ENCODE measurements at regions not wholly inside any gene's neighbourhood (a gene's known extent, or its start where the extent isn't known, plus 50 kb on each side); places are given as distances from the start of the nearest gene placed in this dataset.

- FAIRE-seq = no peak
These were observed 66.4 kb upstream of the OTOGL start for GRCh38 chr12:80032946-80033345.

More at GRCh38 chr12:80032946-80033345, 66.4 kb upstream of the OTOGL start:
- no peaks in the 10 kb centered on the region for H3K9me3 ChIP-seq (ENCODE audit: insufficient read depth in 2 of 2, low read depth in 1 of 2, low read length in 1 of 2)
- no peak overlapping the region for H3K4ac ChIP-seq (replicated peaks; ENCODE audit: insufficient read length, low read depth, low read length)
- no peaks in the 10 kb centered on the region for H3K36me3 ChIP-seq (ENCODE audit: control insufficient read depth in 2 of 4, insufficient read depth in 4 of 4, low read length in 3 of 4)
- no peak overlapping the region for H2BK20ac ChIP-seq (ENCODE audit: low read length)
- peaks cover 0 to 9% (median under 1%) of the 10 kb centered on the region in 4 experiments; a peak in 3 of 7 replicates for H3K27me3 ChIP-seq (replicated peaks in 1 of 4; ENCODE audit: control insufficient read depth in 3 of 4, extremely low read depth in 1 of 4, insufficient read depth in 3 of 4, low read length in 3 of 4)
- H4K91ac ChIP-seq (replicated peaks; ENCODE audit: insufficient read length, low read length) = no peak overlapping the region
- no peak overlapping the region for H4K5ac ChIP-seq (ENCODE audit: insufficient read length, low read depth, low read length)
- H3K14ac ChIP-seq (ENCODE audit: insufficient read length) = no peak overlapping the region
- H2BK15ac ChIP-seq (ENCODE audit: low read length) = no peak overlapping the region
- no peak overlapping the region for H3K4me2 ChIP-seq (ENCODE audit: insufficient read depth in 1 of 2, low read depth in 2 of 2, low read length in 2 of 2)
- H4K8ac ChIP-seq (ENCODE audit: extremely low read depth, insufficient read depth, low read length) = no peak overlapping the region
- H4K20me1 ChIP-seq (replicated peaks in 1 of 2; ENCODE audit: control insufficient read depth in 1 of 2, insufficient read depth in 2 of 2, low read length in 2 of 2) = no peaks in the 10 kb centered on the region
- no peak overlapping the region for H2AFZ ChIP-seq (ENCODE audit: low read length)
- no peak overlapping the region for H2AK5ac ChIP-seq (ENCODE audit: low read depth, low read length)
- ChIA-PET POLR2A (ENCODE audit: partially characterized antibody) (no interaction called here), CTCF (ENCODE audit: partially characterized antibody) (interaction anchor here (0.6 to 1.1 kb wide), 2 partner anchors 23 to 96 kb away, joined by 3 to 4 read pairs; no protein-coding TSS in a partner anchor)
- TF ChIP-seq USF2 (IDR thresholded peaks at IDR 0.05; ENCODE audit: low read length) (no peak), GTF2F1 (IDR thresholded peaks at IDR 0.05; ENCODE audit: borderline replicate concordance, low read depth, low read length) (no peak)
- H3K4me1 ChIP-seq (replicated peaks in 1 of 4; ENCODE audit: control insufficient read depth in 3 of 4, insufficient read depth in 4 of 4, low read length in 3 of 4) = peaks cover 0 to 6% (median 2%) of the 10 kb centered on the region in 4 experiments; a peak in 3 of 7 replicates
- H3K27ac ChIP-seq (ENCODE audit: low read depth, low read length) = no peak overlapping the region
- 90% methylated on average over 1 of the region's 1 CpG; no CpG with 5 or more reads in 1 of the 2 experiments for WGBS, 2 experiments (ENCODE audit: extremely low coverage in 1 of 2, insufficient coverage in 1 of 2, insufficient read length in 1 of 2, insufficient replicate concordance in 2 of 2, low coverage in 1 of 2, low lambda C conversion rate in 2 of 2, missing lambda C conversion rate in 1 of 2)
- no peak overlapping the region for H3K9ac ChIP-seq (replicated peaks in 1 of 4; ENCODE audit: extremely low read depth in 1 of 4, low read depth in 3 of 4, low read length in 3 of 4)
- H3K4me3 ChIP-seq (ENCODE audit: extremely low read depth in 1 of 4, insufficient read depth in 2 of 4, low read depth in 3 of 4, low read length in 4 of 4) = no peak overlapping the region
- DNase-seq (ENCODE audit: low read depth in 1 of 2, low spot score in 2 of 2) = no peak
- no peaks in the 10 kb centered on the region; the same call in 1 of the 2 replicates for H3K23me2 ChIP-seq (ENCODE audit: low read depth, low read length)
- H2BK12ac ChIP-seq (ENCODE audit: low read depth, low read length) = no peak overlapping the region
- no peak overlapping the region for H2BK5ac ChIP-seq (ENCODE audit: low read depth, low read length)
- H3K18ac ChIP-seq (ENCODE audit: extremely low read depth, low read length) = no peak overlapping the region
- H3K79me2 ChIP-seq (ENCODE audit: control insufficient read depth in 1 of 2, insufficient read depth in 2 of 2, low read length in 2 of 2) = no peaks in the 10 kb centered on the region
- no peak overlapping the region for H3K56ac ChIP-seq (replicated peaks; ENCODE audit: insufficient read length, low read depth, low read length)
- no peak overlapping the region for H3K23ac ChIP-seq (ENCODE audit: insufficient read length)
- H2BK120ac ChIP-seq (replicated peaks; ENCODE audit: low read depth, low read length) = no peak overlapping the region
- no peaks in the 10 kb centered on the region for H3K79me1 ChIP-seq (ENCODE audit: low read depth, low read length)
